ENCODE measurements at regions not wholly inside any gene's neighbourhood (a gene's known extent, or its start where the extent isn't known, plus 50 kb on each side); places are given as distances from the start of the nearest gene placed in this dataset.

- peak; percentile 15; the same call in 1 of the 2 replicates for TF ChIP-seq MGA (IDR thresholded peaks at IDR 0.05)
- TF ChIP-seq THRB (CRISPR knock-in tag; conservative IDR thresholded peaks at IDR 0.05): 0 out of 2 replicates have a peak, but pooled peaks have one; percentile 56
- no peak for TF ChIP-seq ID3 (CRISPR knock-in tag; IDR thresholded peaks at IDR 0.05)
- peak; percentile 40; the same call in 1 of the 2 replicates for TF ChIP-seq ID3 (tag; IDR thresholded peaks at IDR 0.05)
- TF ChIP-seq ZNF561 (CRISPR knock-in tag; conservative IDR thresholded peaks at IDR 0.05): no peak
- TF ChIP-seq ELF4 (CRISPR knock-in tag; IDR thresholded peaks at IDR 0.05): peak; percentile 88
- TF ChIP-seq MEIS2 (IDR thresholded peaks at IDR 0.05; ENCODE audit: partially characterized antibody): no peak
- TF ChIP-seq TEAD1 (CRISPR knock-in tag; IDR thresholded peaks at IDR 0.05): peak; percentile 43 to 57; a peak in 3 of 4 replicates
- no peak for TF ChIP-seq ZC3H8 (IDR thresholded peaks at IDR 0.05)
- TF ChIP-seq CHD4 (IDR thresholded peaks at IDR 0.05; ENCODE audit: insufficient read depth, insufficient replicate concordance, low read depth, low read length, poor library complexity, severe bottlenecking): no peak
- TF ChIP-seq SIX5 (IDR thresholded peaks at IDR 0.05; ENCODE audit: borderline replicate concordance in 1 of 2, insufficient read depth in 1 of 2, low read depth in 1 of 2, low read length in 2 of 2): 0 out of 4 replicates have a peak, but pooled peaks of 1 of the 2 experiments have one; percentile 19
- peak; percentile 44; the same call in 1 of the 2 replicates for TF ChIP-seq DNMT1 (IDR thresholded peaks at IDR 0.05)
- TF ChIP-seq RBM14 (IDR thresholded peaks at IDR 0.05; ENCODE audit: borderline replicate concordance, insufficient read depth, low read depth, low read length): no peak
These were observed 114.7 kb upstream of the IRF2BP2 start (continued) for GRCh38 chr1:234724516-234725176.

Data from K562 (cell line).